ENCODE measurements at regions not wholly inside any gene's neighbourhood (a gene's known extent, or its start where the extent isn't known, plus 50 kb on each side); places are given as distances from the start of the nearest gene placed in this dataset.

GRCh38 chr18:28690100-28690499 lies 513.2 kb upstream of the CDH2 start:
- TF ChIP-seq CTCF (IDR thresholded peaks at IDR 0.05): no peak
- TF ChIP-seq POLR2AphosphoS5 (IDR thresholded peaks at IDR 0.05): no peak
